Brain pericyte (primary cell): ENCODE measurements at regions not wholly inside any gene's neighbourhood (a gene's known extent, or its start where the extent isn't known, plus 50 kb on each side); places are given as distances from the start of the nearest gene placed in this dataset.
"Not testable (repeated sequence)": the region's sequence is repeated elsewhere in the genome, so short reads cannot be mapped to it uniquely, and the experiment has no call there.

ENCODE experiments used
- DNase-seq: peaks from one replicate; pipeline ENCODE4 v3.0.0-alpha.2; 2012; ENCODE audit warnings: low read depth, low spot score

DNA sequence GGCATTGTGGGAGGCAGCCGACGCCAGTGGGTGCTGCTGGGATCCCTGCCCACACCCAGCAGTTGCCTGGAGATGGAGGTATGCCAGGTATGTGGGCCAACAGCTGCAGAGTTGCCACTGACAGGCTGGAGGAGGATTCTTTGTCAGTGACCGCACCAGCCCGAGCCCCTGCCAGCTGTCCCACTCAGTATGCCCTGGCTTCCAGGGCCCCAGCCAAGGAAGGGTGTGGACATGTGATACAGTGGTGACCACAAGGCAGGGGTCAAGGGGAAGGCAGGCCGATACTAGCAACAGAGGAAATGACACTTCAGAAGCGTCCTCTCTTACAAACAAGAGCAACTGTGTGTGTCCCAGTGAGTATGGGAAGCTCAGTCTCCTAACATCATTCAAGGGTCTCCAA is 185.1 kb upstream of the NOTCH2NLA start:
- not testable (repeated sequence) for DNase-seq

DNA sequence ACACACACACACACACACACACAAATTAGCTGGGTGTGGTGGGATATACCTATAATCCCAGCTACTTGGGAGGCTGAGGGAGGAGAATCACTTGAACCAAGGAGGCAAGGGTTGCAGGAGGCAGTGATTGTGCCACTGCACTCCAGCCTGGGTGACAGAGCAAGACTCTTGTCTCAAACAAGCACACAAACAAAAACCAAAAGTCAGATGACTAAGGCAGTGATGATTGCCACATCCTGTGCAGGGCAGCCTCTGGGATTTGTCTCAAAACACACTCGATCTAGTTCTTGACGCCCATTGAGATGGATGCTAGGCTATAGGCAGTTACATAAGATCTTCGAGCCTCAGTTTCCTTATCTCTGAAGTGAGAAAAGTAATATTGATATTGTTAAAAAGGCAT is 183.1 kb upstream of the NOTCH2NLA start:
- DNase-seq = not testable (repeated sequence)

DNA sequence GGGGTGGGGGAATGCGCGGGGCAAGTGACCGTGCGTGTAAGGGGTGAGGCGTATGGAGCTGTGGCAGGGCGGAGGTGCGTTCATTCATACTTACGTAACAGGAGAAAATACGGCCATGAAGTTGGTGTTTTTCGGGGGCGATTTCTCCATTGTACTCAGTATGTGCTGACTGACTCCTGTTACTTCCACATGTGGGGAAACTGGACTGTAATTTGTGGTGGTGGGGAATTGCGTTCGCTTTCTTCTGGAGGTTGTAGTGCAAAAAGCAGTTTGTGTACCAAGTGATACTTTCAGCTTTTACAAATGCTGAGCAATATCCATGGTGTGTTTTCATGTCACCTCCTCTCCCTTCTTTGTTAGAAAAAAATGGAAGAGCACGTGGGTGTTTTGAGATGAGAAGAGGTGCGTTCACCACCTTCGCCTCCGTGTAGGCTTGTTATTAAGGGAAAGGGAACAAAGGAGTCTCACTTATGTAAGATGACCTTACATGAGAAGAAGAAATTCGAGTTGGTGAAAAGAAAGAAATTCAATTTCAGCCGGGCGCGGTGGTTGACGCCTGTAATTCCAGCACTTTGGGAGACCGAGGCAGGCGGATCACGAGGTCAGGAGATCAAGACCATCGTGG is 181.1 kb upstream of the NOTCH2NLA start:
- peak; percentile 69 for DNase-seq

DNA sequence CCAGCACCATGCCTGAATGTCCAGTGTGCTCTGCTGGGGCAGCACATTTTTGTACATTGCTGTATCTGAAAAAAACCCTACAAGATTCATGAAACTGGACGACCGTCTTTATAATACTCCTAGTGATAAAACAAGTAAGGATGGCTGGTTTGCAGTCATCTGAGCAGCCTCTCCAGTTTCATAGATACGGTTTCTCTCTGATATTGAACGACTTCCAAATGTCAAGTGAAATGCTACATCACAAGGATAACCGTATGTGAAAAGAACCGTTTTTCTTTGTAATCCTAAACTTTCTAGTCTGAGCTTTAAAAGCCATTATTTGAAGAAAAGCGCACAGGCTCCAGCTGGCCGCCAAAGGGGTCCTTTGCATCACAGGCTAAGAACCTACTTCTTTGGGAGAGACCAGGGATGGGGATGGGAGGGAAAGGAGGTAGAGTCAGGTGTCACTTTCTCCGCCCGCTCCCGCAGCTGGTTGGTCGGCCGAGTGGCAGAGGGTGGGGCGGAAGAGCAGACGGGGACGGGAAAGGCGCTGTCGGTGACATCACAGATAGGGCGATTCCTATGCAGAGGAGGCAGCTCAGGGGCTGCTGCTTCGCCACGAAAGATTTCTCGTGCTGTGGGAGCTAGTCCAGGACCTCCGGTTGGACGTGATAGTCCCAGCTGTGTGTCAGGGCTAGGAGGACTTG is 180.4 kb upstream of the NOTCH2NLA start:
- peak; percentile 47 for DNase-seq

DNA sequence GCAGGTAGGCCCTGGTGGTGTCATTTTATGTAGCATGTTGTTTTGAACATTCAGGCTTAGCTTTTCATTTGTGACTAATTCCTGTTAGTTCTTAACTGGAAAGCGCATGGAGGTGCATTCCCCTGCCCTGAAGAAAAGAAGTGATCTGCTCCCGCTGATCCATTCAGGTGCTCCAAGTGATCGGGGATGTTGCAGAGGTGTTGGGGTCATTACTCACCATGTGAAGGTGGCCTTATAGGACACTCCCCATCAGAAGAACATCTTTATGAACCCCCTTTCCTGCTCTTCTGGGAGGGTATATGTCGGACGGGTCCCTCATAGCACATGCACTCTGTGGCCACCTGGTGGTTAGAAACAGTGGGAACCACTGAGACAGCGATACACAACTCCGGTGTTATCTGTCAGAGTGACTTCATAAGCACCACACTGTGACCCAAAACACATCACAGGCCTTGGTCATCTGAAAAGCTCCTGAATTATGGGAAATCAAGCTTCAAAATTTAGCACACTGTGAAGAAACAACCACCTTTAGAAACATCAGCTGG is 172.5 kb upstream of the NOTCH2NLA start:
- DNase-seq = not testable (repeated sequence)

DNA sequence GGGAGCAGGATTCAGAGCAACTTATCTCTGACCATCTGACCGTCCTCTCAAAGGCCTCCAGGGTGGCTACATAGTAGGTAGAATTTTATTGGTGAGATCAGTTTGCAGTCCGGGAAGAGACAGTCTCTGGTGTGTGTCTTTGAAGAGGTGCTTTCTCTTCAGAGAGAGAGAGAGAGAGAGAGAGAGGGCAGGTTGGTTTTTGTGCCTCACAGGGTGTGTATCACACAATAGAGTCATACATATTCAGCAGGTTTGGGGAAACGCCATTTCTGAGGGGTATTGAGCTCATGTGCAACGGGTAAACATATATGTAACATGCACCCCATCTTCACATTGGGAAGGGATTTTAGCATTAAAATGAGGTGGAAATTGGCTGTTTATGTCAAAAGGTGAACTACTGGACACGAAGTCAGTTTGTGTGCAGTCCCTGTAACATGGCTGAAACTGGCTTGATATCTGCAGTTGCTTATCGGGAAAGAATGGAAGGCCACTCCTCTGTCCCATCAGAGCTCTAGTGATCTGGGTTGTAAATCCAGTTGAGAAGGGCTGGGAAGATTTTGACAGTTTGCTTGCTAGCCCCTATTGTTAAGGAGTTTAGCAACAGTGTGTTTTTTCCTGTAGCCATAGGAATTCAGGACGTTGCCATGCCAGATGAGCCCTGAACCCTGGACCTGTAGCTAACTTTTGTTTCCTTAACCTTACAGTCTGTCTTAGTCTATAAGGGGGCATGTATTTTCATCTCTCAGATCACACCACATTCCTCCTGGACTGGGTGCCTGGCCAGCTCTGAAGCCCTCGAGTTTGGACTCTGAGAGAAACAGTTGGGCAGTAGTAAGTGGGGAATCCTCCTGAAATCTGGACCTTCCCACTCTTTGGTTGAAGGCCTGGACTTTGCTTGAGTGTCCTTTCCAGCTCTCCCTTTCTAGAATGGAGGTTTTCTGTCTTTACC is 171.6 kb upstream of the NOTCH2NLA start:
- not testable (repeated sequence) for DNase-seq

DNA sequence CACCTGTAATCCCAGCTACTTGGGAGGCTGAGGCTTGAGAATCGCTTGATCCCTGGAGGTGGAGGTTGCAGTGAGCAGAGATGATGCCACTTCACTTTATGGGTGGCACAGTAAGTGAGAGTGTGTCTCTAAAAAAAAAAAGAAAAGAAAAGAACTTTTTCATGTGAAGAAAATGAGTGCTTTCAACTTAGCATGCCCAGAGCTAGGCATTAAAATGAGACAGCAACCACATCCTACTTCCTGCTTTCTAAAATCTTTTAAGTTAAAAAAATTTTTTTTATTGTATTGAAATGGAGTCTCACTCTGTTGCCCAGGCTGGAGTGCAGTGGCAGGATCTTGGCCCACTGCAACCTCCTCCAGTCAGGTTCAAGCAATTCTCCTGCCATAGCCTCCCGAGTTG is 170.4 kb upstream of the NOTCH2NLA start:
- not testable (repeated sequence) for DNase-seq

DNA sequence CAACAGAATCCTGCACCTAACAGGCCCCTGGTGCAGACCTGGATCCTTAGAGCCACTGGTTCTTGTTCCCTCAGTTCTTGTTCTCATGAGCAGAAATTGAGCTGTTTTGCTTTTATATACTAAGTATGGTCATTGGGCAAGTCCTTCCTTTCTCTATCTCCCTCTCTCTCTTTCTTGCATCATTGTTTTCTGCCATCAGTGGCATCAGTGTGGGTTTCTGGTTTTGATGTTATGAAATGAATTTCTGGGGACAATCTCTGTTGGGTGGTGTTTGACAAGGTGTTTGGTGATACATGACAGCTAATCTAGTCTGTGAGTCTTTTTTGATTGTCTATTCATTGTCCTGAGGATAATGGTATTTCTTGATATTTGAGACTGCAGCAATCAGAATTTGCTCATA is 168.0 kb upstream of the NOTCH2NLA start:
- not testable (repeated sequence) for DNase-seq

DNA sequence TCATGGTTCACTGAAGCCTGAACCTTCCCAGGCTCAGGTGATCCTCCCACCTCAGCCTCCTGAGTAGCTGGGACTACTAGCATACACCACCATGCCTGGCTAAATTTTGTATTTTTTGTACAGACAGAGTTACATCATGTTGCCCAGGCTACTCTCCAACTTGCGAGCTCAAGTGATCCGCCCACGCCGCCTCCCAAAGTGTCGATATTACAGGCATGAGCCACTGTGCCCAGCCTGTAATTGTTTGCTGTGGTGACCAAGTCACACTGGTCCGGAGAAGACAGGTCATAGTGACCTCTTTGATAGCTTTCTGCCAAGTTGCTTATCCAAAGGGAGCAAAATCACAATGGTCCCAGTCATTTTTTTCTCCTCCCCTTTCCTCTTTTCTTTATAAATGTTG is 167.4 kb upstream of the NOTCH2NLA start:
- not testable (repeated sequence) for DNase-seq

DNA sequence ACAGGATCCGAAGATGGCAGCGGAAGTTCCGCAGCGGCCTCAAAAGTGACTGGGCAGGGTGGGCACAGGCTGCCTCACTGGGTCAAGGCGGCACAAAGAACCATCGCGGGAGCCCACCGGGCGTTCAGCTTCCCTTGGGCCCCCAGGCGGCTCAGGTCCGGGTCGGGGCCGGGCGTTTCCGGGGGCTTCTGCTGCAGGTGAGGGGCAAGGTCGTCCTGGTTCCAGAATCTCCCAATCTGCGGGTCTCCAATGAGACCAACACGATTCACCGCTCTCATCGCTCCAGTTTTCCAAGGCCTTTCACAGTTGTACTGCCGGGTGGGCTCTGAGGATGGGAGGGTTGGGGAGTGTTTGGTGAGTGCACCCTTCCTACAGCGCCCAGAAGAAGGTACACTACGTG is 165.0 kb upstream of the NOTCH2NLA start:
- DNase-seq = not testable (repeated sequence)

DNA sequence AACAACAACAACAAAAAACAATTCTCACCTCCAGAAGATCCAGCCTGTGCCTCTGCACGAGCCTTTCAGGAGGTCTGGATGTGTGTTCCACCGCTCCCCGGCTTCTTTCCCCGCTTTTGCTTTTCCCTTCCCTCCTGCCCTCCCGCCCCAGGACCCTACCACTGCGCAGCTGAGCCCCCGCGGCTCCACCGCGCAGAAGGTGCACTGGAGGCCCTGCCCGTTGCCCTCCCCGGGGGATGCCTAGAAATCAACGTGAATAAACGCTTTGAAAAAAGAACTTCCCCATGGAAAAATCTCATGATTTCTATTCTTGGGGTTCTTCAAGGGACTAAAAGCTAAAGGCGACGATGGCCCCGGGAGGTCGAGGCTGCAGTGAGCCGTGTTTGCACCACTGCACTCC is 164.3 kb upstream of the NOTCH2NLA start:
- DNase-seq = not testable (repeated sequence)

DNA sequence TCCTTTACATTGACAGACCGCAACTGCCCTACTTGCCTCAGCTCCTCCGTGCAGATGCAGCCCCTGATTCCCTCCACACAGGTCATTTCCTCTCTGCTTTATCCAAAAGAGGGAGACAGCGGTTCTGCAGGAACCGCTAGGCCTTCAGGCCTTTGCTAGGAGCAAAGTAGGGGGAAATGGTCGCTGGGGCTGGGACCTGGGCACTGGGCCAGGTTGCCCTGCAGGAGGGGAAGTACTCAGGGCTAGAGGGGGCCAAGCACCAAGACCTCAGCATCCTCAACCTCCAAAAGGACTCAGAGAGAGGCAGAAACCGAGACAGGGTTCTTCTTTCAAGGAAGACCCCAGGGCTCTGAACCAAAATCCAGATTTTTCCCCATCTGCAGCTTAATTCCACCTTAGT is 160.4 kb upstream of the NOTCH2NLA start:
- not testable (repeated sequence) for DNase-seq

DNA sequence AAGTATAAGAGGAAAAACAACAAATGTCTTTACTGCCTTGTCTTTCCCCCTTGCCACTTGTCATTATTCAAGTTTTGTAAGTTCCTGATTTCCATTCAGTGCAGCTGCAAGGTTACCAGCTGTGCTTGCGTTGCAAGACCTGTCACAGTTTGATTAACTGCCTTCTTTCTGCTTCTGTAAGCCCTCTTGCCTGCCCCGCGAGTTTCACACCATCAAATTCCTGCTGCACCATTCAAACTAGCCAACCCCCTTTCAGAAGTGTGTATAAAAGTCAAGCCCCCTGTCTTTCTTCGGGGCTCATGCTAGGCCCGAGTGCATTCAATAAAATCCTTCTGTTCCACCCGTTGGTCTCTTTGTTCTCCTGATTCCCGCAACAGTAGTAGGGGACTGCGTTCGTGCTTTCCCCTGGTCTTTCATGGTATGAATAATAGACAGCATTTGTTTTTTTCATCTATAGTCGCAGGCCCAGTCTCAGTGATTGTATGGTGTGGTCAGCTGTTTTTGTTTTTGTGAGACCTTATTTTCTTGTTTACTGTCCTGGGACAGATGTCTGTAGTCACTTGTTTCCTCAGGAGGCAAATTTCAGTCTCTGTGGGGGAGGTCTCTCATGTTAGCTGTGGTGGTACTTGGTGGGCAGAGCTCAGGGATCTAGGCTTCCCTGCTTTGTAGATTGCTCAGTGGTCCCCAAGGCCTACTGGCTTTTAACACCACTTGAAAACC is 159.1 kb upstream of the NOTCH2NLA start:
- not testable (repeated sequence) for DNase-seq

DNA sequence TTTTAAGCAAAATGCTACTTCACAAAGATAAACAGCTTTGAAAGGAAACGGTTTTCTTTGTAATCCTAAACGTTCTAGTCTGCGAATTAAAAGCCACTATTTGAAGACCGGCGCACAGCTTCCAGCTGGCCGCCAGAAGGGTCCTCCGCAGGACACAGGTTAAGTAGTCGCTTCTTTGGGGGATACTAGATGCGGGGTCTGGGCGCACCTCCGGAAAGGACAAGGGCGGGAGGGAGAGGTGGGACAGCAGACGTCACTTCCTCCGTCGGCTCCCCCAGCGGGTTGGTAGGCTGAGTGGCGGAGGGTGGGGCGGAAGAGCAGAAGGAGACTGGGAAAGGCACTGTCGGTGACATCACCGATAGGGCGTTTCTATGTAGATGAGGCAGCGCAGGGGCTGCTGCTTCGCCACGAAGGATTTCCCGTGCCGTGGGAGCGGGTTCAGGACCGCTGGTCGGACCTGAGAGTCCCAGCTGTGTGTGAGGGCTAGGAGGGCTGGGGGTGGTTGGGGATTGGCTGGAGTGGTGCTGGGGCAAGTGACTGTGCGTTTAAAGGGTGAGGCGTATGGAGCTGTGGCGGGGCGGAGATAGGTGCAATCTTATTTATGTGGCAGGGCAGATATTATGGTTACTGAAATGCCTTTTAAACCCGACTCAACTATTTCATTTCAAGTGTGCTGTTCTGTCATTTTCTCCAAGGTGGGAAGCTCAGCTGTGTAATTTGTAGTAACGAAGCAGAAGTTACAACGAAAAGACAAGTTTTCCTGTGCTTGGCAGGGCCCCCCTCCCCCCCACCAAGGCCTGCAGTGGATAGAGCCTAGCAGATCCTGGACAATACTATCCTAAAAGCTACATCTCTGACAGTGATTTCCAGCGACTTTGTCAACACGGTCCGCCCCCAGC is 158.3 kb upstream of the NOTCH2NLA start:
- peak; percentile 91 for DNase-seq

DNA sequence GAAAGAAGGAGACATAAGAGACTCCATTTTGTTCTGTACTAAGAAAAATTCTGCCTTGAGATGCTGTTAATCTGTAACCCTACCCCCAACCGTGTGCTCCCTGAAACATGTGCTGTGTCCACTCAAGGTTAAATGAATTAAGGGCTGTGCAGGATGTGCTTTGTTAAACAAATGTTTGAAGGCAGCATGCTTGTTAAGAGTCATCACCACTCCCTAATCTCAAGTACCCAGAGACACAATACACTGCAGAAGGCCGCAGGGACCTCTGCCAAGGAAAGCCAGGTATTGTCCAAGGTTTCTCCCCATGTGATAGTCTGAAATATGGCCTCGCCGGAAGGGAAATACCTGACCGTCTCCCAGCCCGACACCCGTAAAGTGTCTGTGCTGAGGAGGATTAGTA is 152.4 kb upstream of the NOTCH2NLA start:
- DNase-seq = not testable (repeated sequence)

DNA sequence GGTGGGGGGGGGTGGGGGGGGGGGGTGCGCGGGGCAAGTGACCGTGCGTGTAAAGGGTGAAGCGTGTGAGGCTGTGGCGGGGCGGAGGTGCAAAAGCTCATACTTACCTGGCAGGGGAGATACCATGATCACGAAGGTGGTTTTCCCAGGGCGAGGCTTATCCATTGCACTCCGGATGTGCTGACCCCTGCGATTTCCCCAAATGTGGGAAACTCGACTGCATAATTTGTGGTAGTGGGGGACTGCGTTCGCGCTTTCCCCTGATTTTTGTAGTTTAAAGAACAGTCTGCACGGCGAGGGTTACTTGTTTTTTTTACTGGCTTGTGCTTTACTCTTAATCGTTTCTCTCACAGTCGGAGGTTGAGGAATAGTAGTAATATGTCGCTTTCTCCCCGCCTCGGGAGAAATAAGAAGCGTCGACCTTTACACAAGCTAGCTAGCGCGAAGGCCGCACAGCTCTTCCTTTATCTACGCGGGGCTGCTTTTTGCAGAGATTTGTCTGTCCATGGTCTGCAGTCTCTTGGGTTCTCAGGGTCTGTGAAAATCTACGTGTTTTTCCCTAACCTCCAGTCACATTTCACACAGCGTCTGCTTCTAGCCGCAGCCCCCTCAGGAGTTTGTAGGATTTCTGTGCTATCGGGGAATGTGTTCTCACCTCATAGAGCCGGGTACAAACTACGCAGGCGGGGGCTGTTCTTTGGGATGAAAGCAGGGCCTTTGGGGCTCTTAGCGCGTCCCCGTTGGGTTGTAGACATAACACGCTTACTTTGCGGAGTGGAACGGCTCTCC is 148.1 kb upstream of the NOTCH2NLA start:
- peak; percentile 95 for DNase-seq

DNA sequence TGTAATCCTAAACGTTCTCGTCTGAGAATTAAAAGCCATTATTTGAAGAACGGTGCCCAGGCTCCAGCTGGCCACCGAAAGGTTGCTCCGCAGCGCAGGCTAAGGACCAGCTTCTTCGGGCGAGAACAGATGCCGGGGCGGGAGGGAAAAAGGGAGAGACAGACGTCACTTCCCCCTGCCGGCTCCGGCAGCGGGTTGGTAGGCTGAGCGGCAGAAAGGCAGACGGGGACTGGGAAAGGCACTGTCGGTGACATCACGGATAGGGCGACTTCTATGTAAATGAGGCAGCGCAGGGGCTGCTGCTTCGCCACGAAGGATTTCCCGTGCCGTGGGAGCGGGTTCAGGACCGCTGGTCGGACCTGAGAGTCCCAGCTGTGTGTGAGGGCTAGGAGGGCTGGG is 147.5 kb upstream of the NOTCH2NLA start:
- peak; percentile 36 for DNase-seq

DNA sequence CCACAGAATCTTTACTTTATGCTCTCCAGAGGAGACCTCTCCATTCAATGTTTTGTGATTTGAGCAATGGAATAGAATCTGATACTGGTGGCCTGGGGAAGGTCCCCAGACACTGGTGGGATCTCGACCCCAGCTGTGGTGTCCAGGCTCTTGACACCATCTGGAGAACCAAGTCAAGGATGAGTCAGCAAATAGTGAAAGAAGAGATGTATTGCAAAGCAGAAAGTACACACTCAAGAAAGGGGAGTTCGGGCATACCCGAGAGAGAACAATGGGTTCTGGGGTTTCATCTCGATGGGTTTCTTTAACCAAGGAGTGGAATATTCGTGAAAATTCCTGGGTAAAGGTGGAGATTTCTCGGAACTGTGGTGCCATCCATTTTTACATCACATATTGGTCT is 146.3 kb upstream of the NOTCH2NLA start:
- DNase-seq = not testable (repeated sequence)

DNA sequence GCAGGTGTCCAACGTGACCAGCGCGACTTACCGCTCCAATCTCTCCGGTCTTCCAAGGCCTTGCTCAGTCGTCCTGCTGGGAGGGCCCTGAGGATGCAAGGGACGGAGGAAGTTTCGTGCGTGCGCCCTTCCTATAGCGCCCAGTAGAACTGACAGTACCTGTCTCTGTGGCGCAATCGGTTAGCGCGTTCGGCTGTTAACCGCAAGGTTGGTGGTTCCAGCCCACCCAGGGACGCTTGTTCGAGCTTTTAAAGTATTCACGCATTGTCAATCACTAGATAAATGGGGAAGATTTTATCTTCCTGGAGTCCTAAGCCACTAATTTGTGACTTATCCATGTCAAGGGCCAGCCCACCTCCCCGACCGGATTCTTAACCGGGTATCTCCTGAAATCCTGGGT is 141.1 kb upstream of the NOTCH2NLA start:
- DNase-seq = not testable (repeated sequence)
